SH-SY5Y (cell line): ENCODE measurements at regions not wholly inside any gene's neighbourhood (a gene's known extent, or its start where the extent isn't known, plus 50 kb on each side); places are given as distances from the start of the nearest gene placed in this dataset.

ENCODE experiments used
- GATA2 ChIP-seq: IDR thresholded peaks from 2 replicates; pipeline ENCODE4 v1.6.1; 2011; ENCODE audit warnings: mild to moderate bottlenecking, low read depth, low read length
- GATA3 ChIP-seq: IDR thresholded peaks from 2 replicates; pipeline ENCODE4 v1.6.1; 2011; ENCODE audit warnings: low read depth, mild to moderate bottlenecking, low read length, moderate library complexity

DNA sequence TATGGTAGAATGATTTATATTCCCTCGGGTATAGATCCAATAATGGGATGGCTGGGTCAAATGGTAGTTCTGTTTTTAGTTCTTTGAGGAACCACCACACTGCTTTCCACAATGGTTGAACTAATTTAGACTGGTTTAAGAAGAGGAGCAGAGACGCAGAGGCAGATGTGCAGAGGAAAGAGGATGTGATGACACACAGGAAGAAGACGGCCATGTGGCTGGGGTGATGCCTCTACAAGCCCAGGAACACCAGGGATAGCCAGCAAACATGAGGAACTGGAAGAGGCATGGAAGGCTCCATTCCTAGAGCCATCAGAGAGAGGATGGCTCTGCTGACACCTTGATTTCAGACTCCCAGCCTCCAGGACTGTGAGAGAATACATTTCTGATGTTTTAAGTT is 218.3 kb upstream of the DTNBP1 start:
- no peak for TF ChIP-seq GATA2
- no peak for TF ChIP-seq GATA3

DNA sequence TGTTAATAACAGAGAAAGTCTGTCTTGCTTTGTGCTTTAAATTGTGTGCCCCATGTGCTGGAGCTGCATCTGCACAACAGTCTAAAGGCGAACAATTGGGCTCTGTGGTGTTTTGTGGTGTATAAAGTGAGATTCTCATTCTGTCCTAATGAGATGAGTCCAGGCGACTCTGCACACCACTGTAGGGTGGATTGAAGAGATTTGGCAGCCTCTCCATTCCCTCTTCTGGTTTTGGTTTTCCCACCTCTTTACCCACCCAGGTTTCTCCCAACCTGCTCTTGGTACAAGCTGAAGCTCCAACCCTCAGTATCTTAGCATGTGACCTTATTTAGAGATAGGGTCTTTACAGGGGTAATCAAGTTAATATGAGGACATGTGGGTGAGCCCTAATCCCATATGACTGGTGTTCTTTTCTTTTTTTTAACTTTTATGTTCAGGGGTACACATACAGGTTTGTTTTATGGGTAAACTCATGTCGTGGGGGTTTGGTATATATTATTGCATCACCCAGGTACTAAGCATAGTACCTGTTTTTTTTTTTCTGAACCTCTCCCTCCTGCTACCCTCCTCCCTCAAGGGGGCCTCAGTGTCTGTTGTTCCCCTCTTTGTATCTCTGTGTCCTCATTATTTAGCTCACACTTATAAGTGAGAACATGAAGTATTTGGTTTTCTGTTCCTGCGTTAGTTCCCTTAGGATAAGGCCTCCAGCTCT is 217.6 kb upstream of the DTNBP1 start:
- TF ChIP-seq GATA2 (no peak), GATA3 (no peak)

DNA sequence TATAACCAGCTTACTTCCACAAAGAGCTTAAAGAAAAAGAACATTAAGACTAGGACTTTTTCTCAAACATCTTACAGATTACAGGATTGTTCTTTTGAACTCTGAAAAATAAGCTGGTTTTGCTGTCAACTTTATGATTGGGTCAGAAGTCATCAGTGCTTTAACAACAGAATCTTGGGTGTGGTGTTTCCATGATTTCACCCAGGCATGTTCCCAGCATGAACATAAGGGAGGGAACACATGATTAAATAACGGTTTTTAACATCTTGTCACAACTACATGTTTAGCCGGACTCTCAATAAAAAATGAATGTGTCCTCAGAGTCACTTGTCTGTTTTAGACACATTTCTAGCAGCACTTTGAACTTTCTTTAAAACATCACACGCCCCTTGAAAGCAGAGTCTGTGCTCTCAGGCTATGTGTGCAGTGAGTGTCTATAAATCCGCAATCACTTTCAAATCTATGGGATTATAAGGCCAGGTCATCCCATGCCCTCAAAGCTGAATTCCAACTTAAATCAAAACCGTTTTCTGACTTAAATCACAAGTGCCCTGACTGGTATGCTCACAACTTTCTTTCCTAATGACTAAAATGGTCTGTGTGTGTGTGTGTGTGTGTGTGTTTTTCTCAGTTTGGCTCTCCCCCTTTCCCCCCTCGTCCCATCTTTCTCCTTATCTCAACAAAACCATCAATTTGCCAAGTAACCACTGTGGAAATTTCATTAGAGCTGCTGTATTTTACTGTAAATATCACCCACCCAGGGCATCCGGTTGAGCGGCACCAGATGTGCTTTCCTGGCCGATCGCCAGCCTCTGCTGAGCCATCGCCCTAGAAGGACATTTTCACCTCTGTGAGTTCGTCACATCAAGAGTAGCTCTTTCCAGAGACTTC is 216.8 kb upstream of the DTNBP1 start:
- TF ChIP-seq GATA3 (peak; percentile 79), GATA2 (peak; percentile 92)

DNA sequence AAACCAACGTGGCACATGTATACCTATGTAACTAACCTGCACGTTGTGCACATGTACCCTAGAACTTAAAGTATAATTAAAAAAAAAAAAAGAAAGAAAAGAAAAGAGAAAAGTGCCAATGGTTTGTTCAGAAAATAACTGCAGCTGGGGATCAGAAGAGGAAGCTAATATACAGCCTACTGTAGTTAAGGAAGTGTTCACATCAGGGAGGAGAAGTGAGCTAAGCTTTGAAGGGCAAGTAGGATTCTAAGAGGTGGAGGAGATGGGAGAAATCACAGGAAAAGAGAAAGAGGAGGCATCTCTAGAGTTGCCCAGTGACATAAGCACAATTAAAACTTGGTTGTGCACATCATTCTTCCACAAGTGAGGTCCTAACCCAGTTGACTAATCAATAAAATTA is 214.4 kb upstream of the DTNBP1 start:
- TF ChIP-seq GATA2 (no peak), GATA3 (no peak)

DNA sequence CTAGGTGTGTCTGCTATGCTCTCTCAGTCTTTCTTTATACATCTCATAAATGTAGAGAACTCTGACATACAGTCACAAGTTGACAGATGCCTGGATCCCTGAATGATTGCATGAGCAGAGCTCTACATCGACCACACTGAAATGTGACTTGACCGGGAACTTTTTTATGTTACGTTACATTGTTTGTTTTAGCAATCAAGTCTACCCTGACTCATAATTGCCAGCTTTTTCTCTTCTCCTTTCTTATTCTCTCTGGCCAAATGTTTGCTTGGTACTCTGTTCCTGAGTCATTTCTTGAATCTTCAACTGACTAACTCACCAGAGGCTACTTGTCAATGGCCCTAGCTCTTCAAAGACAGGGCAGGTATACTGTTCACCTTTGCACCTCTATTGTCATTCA is 213.6 kb upstream of the DTNBP1 start:
- TF ChIP-seq GATA3 (no peak), GATA2 (no peak)

DNA sequence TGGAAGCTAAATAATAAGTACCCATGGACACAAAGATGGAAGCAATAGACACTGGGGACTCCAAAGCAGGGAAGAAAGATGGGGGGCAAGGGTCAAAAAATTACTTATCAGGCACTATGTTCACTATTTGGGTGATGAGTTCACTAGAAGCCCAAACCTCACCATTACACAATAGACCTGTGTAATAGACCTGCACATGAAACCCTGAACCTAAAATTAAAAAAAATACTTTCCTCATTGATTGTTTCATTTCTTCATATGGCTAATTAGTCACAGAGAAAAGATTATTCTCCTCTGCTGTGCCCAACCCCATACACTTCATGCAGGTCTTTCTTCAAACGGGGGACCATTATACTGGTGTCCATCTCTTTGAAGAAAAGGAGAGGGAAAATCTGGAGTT is 213.0 kb upstream of the DTNBP1 start:
- no peak for TF ChIP-seq GATA2
- no peak for TF ChIP-seq GATA3

DNA sequence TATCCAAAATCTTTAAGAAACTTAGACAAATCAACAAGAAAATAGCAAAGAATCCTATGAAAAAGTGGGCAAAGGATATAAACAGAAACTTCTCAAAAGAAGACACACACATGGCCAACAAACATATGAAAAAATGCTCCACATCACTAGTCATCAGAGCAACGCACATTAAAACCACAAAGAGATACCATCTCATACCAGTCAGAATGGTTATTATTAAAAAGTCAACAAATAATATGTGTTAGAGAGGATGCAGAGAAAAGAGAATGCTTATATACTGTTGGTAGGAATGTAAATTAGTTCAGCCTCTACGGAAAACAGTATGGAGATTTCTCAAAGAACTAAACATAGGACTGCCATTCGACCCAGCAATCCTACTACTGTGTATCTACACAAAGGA is 212.0 kb upstream of the DTNBP1 start:
- TF ChIP-seq GATA3 (no peak), GATA2 (no peak)

DNA sequence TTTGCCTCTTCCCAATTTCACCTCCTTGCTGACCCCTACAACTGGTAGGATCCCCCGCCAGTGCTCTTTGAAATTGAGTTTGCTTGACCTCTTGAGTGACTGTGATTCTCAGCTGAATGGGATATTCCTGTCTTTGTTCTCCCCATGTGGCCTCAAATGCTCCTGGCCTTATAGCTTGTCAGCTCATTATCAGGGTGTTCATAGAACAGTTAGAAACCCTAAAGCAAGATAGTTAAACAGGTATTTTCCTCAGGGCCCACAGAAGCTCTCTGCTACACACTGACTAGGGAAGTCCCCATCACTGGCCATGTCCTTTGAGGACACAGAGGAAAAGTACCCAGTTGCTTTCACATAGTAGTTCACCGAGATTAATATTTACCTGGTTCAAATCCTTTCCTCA is 211.5 kb upstream of the DTNBP1 start:
- TF ChIP-seq GATA2, result no peak
- no peak for TF ChIP-seq GATA3

DNA sequence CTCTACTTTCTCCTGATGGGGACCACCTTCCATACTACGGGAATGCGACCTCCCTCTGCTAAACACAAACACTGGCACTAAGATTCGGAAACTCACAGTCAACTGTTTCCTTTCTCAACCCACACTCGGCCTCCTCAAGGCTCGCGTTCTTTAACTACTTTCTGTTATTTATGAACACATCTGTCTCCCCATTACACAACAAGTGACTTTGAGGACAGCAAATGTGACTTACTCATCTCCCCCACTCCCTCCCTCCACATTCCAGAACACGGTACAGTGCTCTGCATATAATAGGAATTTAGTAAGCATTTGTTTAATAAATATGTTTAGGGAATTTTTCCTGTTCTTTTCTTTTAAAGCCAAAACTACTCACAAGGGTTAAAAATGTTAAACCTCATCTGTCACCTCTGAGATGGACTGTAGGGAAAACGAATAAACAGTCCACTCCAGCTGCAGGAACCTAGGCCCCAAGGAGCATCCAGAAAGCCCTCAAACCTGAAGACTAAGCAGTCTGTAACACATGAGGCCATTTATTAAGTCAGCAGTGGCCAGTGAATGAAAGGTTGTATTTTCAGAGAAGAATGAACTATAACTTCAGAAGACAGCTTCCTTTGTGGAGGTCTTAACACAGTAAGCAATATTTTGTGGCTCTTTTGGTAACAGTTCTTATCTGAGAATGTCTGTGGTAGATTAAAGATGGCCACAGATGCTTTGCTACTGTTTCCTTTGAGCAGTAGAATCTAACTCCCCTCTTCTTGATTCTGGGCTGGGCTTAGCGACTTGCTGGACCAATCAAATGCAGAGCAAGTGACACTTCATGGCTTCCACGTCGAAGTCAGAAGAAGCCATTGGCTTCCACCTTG is 209.6 kb upstream of the DTNBP1 start:
- TF ChIP-seq GATA2 (no peak), GATA3 (no peak)

DNA sequence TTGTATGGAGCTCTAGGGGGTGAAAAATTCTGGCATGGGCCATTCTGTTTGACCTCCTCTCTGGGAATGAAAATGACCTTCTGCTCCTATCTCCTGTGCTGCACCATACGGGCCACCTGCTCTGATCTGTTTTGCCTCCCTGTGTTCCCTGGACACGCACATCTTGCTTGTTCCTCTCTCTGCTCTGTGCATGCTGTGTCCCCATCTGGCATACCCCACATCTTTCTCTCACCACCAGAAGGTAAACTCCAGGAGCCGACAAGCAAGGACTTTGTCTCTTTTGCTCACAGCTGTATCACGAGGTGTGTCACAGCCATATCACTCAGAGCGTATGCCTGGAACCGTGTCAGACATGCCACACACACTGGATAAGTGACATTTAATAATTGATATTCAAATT is 208.4 kb upstream of the DTNBP1 start:
- TF ChIP-seq GATA3, result no peak
- TF ChIP-seq GATA2, result no peak

DNA sequence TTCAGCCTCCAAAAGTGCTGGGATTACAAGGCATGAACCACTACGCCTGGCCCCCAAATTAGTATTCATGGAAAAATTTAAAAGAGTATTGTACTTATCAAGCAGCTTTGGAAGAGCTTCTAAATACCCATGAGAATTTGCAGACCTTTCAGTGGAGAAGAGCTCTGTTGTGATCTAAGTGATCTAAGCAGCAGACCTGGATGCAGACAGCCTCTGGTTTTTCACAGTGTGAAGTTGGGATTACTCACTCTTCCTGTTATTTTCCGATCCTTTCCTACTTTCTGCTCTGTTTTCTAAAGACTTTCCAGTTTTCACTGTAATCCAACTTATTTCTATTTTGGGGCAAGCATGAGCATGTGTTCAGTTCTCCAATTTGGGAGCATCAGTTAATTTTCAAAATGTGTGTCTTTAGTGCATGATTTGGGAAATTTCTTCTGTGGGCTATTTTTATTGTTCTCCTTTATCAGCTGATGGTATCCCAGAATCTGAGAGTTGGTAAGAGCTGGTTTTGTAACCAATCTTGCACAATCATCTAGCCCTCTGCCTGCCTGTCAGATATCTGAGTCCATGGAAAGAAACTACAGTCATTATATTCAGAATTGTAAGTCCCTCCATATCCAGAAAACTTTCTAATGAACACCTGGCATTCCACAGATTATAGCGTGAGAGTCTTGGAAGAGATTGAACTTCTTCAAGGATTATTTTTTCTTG is 207.7 kb upstream of the DTNBP1 start:
- no peak for TF ChIP-seq GATA3
- TF ChIP-seq GATA2, result no peak

DNA sequence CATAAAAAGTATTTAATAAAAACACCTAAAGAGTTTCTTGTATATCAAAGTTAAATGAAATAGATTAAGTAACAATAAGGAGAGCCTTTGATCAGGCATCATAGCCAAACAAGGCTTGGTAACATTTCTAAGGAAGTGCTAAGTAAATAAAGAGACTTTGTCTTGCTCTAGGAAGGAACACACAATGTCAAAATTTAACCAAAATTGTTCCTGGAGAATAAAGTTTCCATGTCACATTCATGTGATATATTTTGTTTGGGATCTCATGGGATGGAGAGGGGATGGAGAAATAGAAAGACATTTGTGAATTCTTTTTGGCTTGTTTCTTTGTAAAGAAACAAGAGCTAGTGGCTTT is 201.9 kb upstream of the DTNBP1 start:
- TF ChIP-seq GATA2 (no peak), GATA3 (no peak)

DNA sequence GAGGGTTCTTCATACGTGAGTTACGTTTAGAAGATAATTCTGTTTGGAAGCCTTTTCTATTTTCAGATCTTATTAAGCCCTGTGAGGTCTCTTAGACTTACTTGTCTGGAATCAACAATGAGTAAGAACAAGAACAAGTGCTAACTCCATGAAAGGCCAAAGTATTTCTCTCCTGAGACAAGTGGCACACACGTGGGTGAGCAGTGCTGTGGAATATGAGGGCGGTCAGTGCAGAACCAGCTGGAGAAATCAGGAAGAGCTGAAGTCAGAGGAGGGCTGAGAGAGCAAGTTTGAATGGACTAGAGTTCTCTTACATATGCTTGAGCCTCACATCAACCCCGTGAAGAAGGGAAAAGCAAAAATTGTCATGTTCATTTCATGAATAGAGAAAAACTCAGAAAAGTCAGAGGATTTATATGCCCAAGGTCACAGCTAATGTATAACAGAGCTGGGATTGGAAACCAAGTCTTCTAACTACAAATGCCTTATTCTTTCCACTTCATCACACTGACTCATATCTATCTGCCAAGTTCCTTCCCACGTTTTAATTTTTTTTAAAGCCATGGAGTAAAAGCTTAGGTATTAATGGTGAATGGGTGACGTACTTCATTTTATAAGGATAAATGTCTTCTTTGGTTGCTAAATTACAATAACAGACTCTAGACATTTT is 201.3 kb upstream of the DTNBP1 start:
- TF ChIP-seq GATA2 (no peak), GATA3 (no peak)

DNA sequence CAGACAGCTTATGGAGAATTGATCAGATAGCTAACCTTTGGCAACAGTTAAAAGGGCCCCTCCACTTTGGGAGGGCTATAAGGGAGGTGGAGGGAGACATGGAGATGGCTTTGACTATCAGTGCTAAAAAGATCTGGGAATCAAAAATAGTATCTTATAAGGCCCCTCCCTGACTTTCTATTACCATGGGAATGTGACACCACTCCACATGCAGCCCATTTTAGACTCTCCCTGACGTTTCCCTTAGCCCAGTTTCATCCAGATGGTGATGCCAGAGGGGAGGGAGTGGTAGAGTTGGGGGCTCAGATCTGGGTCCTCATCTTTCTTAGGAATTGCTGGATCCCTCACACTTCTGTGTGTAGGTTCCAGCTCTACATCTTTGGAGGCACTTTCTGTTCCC is 200.0 kb upstream of the DTNBP1 start:
- TF ChIP-seq GATA2 (no peak), GATA3 (no peak)

DNA sequence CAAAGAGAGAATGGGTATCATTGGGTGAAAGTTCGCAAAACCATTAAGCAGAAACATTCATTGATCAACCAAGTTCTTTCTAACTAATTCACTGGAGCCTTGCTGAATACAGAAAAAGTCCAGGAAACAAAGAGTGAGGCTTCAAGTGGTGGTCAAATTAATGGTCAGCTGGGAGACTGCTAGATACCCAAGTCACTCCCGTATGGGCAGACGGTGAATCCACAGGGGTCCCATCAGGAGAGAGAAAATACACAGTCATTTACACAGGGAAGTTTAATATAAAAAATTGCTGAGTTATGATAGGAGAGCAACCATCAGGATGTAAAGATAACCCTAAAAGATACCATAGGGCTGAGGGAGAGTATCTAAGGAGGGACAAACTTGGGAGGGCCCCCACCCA is 198.7 kb upstream of the DTNBP1 start:
- TF ChIP-seq GATA2 (no peak), GATA3 (no peak)
